ENCODE measurements at regions not wholly inside any gene's neighbourhood (a gene's known extent, or its start where the extent isn't known, plus 50 kb on each side); places are given as distances from the start of the nearest gene placed in this dataset.
"Not testable (repeated sequence)": the region's sequence is repeated elsewhere in the genome, so short reads cannot be mapped to it uniquely, and the experiment has no call there.

GRCh38 chr17:26731005-26731921 is 562.7 kb upstream of the WSB1 start:
- Mint-ChIP-seq H3K27ac (no peak overlapping the region), H3K4me3 (peak overlapping the region in 1 of 10 donors; percentile 25), H3K27me3 (peaks cover 0 to 13% (median 4%) of the 10 kb centered on the region in 5 donors), H3K36me3 (peaks cover 2 to 13% (median 4%) of the 10 kb centered on the region in 3 donors), H3K9me3 (peaks cover 4 to 49% (median 11%) of the 10 kb centered on the region in 9 donors), H3K4me1 (no peaks in the 10 kb centered on the region)
- DNase-seq, result no peak
- POLR2A ChIA-PET, result no interaction called here
- no peak for ATAC-seq

- H3K27ac Mint-ChIP-seq, H3K4me1 Mint-ChIP-seq, ATAC-seq, POLR2A ChIA-PET, H3K4me3 Mint-ChIP-seq: not testable (repeated sequence)
- H3K36me3 Mint-ChIP-seq, result peaks cover 2 to 13% (median 4%) of the 10 kb centered on the region in 3 donors
- H3K9me3 Mint-ChIP-seq, result peaks cover 6 to 52% (median 15%) of the 10 kb centered on the region in 9 donors
- peaks cover 0 to 13% (median 4%) of the 10 kb centered on the region in 5 donors for H3K27me3 Mint-ChIP-seq
- DNase-seq, result peak in 1 of 10 donors; percentile 3
Observed at GRCh38 chr17:26731926-26732325, 562.0 kb upstream of the WSB1 start.

- DNase-seq, H3K4me1 Mint-ChIP-seq, H3K27ac Mint-ChIP-seq, ATAC-seq, H3K4me3 Mint-ChIP-seq, POLR2A ChIA-PET: not testable (repeated sequence)
- peaks cover 9 to 71% (median 28%) of the 10 kb centered on the region in 9 donors for H3K9me3 Mint-ChIP-seq
- peaks cover 2 to 13% (median 4%) of the 10 kb centered on the region in 3 donors for H3K36me3 Mint-ChIP-seq
- H3K27me3 Mint-ChIP-seq, result peaks cover 0 to 13% (median 4%) of the 10 kb centered on the region in 5 donors
Observed at GRCh38 chr17:26734775-26735174, 559.1 kb upstream of the WSB1 start.

GRCh38 chr17:26735977-26736376 is 557.9 kb upstream of the WSB1 start:
- H3K27ac Mint-ChIP-seq, H3K4me1 Mint-ChIP-seq, DNase-seq, H3K4me3 Mint-ChIP-seq, ATAC-seq, POLR2A ChIA-PET: not testable (repeated sequence)
- peaks cover 0 to 12% (median 4%) of the 10 kb centered on the region in 5 donors for H3K27me3 Mint-ChIP-seq
- H3K36me3 Mint-ChIP-seq, result peaks cover 2 to 13% (median 4%) of the 10 kb centered on the region in 3 donors
- H3K9me3 Mint-ChIP-seq, result peaks cover 9 to 61% (median 27%) of the 10 kb centered on the region in 9 donors

- Mint-ChIP-seq H3K4me1 (peaks cover 0 to 2% (median 0%) of the 10 kb centered on the region in 4 donors), H3K4me3 (no peak overlapping the region), H3K36me3 (peaks cover 0 to 14% (median 5%) of the 10 kb centered on the region in 3 donors), H3K27me3 (peaks cover 5 to 22% (median 8%) of the 10 kb centered on the region in 5 donors), H3K27ac (no peak overlapping the region), H3K9me3 (peaks cover 0 to 45% (median 17%) of the 10 kb centered on the region in 9 donors)
- POLR2A ChIA-PET, result no interaction called here
- DNase-seq, result no peak
- no peak for ATAC-seq
Observed at GRCh38 chr17:26765860-26766709, 527.8 kb upstream of the WSB1 start.

GRCh38 chr17:26766743-26767142 is 527.2 kb upstream of the WSB1 start:
- peaks cover 0 to 45% (median 17%) of the 10 kb centered on the region in 9 donors for H3K9me3 Mint-ChIP-seq
- DNase-seq (no peak), ATAC-seq (no peak)
- peaks cover 5 to 22% (median 8%) of the 10 kb centered on the region in 5 donors for H3K27me3 Mint-ChIP-seq
- no peak overlapping the region for H3K4me3 Mint-ChIP-seq
- peaks cover 0 to 2% (median 0%) of the 10 kb centered on the region in 4 donors for H3K4me1 Mint-ChIP-seq
- POLR2A ChIA-PET, result no interaction called here
- no peak overlapping the region for H3K27ac Mint-ChIP-seq
- H3K36me3 Mint-ChIP-seq, result peaks cover 0 to 14% (median 5%) of the 10 kb centered on the region in 3 donors

GRCh38 chr17:26773189-26774188 is 520.4 kb upstream of the WSB1 start:
- no peak overlapping the region for H3K4me3 Mint-ChIP-seq
- H3K4me1 Mint-ChIP-seq, result no peaks in the 10 kb centered on the region
- H3K27ac Mint-ChIP-seq, result no peak overlapping the region
- peaks cover 3 to 20% (median 6%) of the 10 kb centered on the region in 5 donors for H3K27me3 Mint-ChIP-seq
- DNase-seq, result no peak
- POLR2A ChIA-PET, result no interaction called here
- ATAC-seq, result no peak
- H3K36me3 Mint-ChIP-seq, result peaks cover 0 to 15% (median 2%) of the 10 kb centered on the region in 3 donors
- peaks cover 7 to 42% (median 18%) of the 10 kb centered on the region in 9 donors for H3K9me3 Mint-ChIP-seq

GRCh38 chr17:26774291-26775218 is 519.4 kb upstream of the WSB1 start:
- POLR2A ChIA-PET, result no interaction called here
- no peaks in the 10 kb centered on the region for H3K4me1 Mint-ChIP-seq
- H3K4me3 Mint-ChIP-seq, result no peak overlapping the region
- peaks cover 0 to 8% (median 0%) of the 10 kb centered on the region in 3 donors for H3K36me3 Mint-ChIP-seq
- DNase-seq (no peak), ATAC-seq (no peak)
- peaks cover 2 to 18% (median 6%) of the 10 kb centered on the region in 5 donors for H3K27me3 Mint-ChIP-seq
- no peak overlapping the region for H3K27ac Mint-ChIP-seq
- peaks cover 5 to 32% (median 15%) of the 10 kb centered on the region in 9 donors for H3K9me3 Mint-ChIP-seq

- H3K36me3 Mint-ChIP-seq, result peaks cover 0 to 6% (median 0%) of the 10 kb centered on the region in 3 donors
- H3K9me3 Mint-ChIP-seq, result peaks cover 5 to 32% (median 17%) of the 10 kb centered on the region in 9 donors
- H3K27ac Mint-ChIP-seq, result no peak overlapping the region
- H3K4me1 Mint-ChIP-seq, result no peaks in the 10 kb centered on the region
- no peak for DNase-seq
- H3K4me3 Mint-ChIP-seq, result no peak overlapping the region
- ATAC-seq, result no peak
- H3K27me3 Mint-ChIP-seq, result peaks cover 0 to 18% (median 6%) of the 10 kb centered on the region in 5 donors
- POLR2A ChIA-PET, result no interaction called here
Observed at GRCh38 chr17:26775219-26775822, 518.6 kb upstream of the WSB1 start.

- DNase-seq, H3K4me3 Mint-ChIP-seq, H3K27ac Mint-ChIP-seq, POLR2A ChIA-PET, ATAC-seq, H3K4me1 Mint-ChIP-seq: not testable (repeated sequence)
- Mint-ChIP-seq H3K9me3 (peaks cover 9 to 41% (median 15%) of the 10 kb centered on the region in 9 donors), H3K36me3 (peaks cover 0 to 12% (median 2%) of the 10 kb centered on the region in 3 donors), H3K27me3 (peaks cover 0 to 12% (median 4%) of the 10 kb centered on the region in 5 donors)
Observed at GRCh38 chr17:26780187-26780814, 513.6 kb upstream of the WSB1 start.

All from naive thymus-derived CD8-positive, alpha-beta T cell (primary cell).